HEK293 (cell line): ENCODE measurements at regions not wholly inside any gene's neighbourhood (a gene's known extent, or its start where the extent isn't known, plus 50 kb on each side); places are given as distances from the start of the nearest gene placed in this dataset.
"Not testable (repeated sequence)": the region's sequence is repeated elsewhere in the genome, so short reads cannot be mapped to it uniquely, and the experiment has no call there.

Source experiments
- CTCF ChIA-PET: fragments of 350-600 bp; formaldehyde crosslinking; extraction: SDS; loops from one replicate; lab custom pipeline; 2021; ENCODE audit warnings: antibody characterized with exemption; lab: Yijun Ruan, JAX
- POLR2A ChIA-PET: fragments of 300-600 bp; formaldehyde crosslinking; extraction: SDS; loops from one replicate; lab custom pipeline; 2020; ENCODE audit warnings: antibody characterized with exemption, inconsistent platforms; lab: Yijun Ruan, JAX
- H3K27ac ChIP-seq: fragments of 200-500 bp; sonication (Bioruptor generic); 2 replicates; pipeline ENCODE4 v1.5.1; 2014; ENCODE audit warnings: low read depth, low read length, control low read depth, inconsistent platforms; ENCODE audit errors: extremely low read depth
- H3K36me3 ChIP-seq, 2 experiments: fragments of 200-500 bp in 1 of 2; sonication (Bioruptor generic) in 1 of 2; 1 replicate in 1 of 2; 2 replicates in 1 of 2; pipeline ENCODE4 v1.5.1; 2014 to 2017; ENCODE audit warnings: inconsistent platforms in 2 of 2, low read length in 2 of 2; ENCODE audit not compliant: control insufficient read depth in 2 of 2, insufficient read depth in 1 of 2
- H3K4me1 ChIP-seq: fragments of 200-500 bp; sonication (Bioruptor generic); 2 replicates; pipeline ENCODE4 v1.5.1; 2014; ENCODE audit warnings: mild to moderate bottlenecking, low read length, inconsistent platforms; ENCODE audit not compliant: control insufficient read depth, insufficient read depth
- H3K4me3 ChIP-seq: 2 replicates; pipeline ENCODE4 v1.5.1; 2011; ENCODE audit warnings: low read depth, mild to moderate bottlenecking, control low read depth, low read length, moderate library complexity
- H3K9me3 ChIP-seq: fragments of 200-500 bp; sonication (Bioruptor generic); 2 replicates; pipeline ENCODE4 v1.5.1; 2014; ENCODE audit warnings: low read depth, low read length, inconsistent platforms; ENCODE audit not compliant: control insufficient read depth, insufficient read depth
- GLIS1 ChIP-seq: fragments of 450-650 bp; formaldehyde crosslinking; IDR thresholded peaks from 2 replicates; pipeline ENCODE4 v1.5.1; 2016; ENCODE audit warnings: missing biosample characterization, missing genetic modification characterization
- KLF1 ChIP-seq: fragments of 450-650 bp; formaldehyde crosslinking; IDR thresholded peaks from 2 replicates; pipeline ENCODE4 v1.5.1; 2016; ENCODE audit warnings: missing biosample characterization, missing genetic modification characterization
- ZBTB8A ChIP-seq: fragments of 450-650 bp; formaldehyde crosslinking; IDR thresholded peaks from 2 replicates; pipeline ENCODE4 v1.5.1; 2016; ENCODE audit warnings: missing biosample characterization, missing genetic modification characterization
- ZFP69B ChIP-seq: fragments of 450-650 bp; formaldehyde crosslinking; IDR thresholded peaks from 2 replicates; pipeline ENCODE4 v1.5.1; 2016; ENCODE audit warnings: missing biosample characterization, missing genetic modification characterization
- TF ChIP-seq, protein P1 (sequence below): fragments of 450-650 bp; formaldehyde crosslinking; IDR thresholded peaks from 2 replicates; pipeline ENCODE4 v1.5.1; 2016; ENCODE audit warnings: missing biosample characterization, missing genetic modification characterization

- CTCF ChIA-PET, H3K4me1 ChIP-seq, POLR2A ChIA-PET, H3K36me3 ChIP-seq, H3K27ac ChIP-seq, H3K9me3 ChIP-seq, H3K4me3 ChIP-seq: not testable (repeated sequence)
- TF ChIP-seq ZFP69B, result peak; percentile 95
- peak; percentile 81 for TF ChIP-seq KLF1 (tag by site-specific recombination)
- TF ChIP-seq, protein P1, sequence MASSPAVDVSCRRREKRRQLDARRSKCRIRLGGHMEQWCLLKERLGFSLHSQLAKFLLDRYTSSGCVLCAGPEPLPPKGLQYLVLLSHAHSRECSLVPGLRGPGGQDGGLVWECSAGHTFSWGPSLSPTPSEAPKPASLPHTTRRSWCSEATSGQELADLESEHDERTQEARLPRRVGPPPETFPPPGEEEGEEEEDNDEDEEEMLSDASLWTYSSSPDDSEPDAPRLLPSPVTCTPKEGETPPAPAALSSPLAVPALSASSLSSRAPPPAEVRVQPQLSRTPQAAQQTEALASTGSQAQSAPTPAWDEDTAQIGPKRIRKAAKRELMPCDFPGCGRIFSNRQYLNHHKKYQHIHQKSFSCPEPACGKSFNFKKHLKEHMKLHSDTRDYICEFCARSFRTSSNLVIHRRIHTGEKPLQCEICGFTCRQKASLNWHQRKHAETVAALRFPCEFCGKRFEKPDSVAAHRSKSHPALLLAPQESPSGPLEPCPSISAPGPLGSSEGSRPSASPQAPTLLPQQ, result peak; percentile 96
- TF ChIP-seq GLIS1 (tag by site-specific recombination), result peak; percentile 47; the same call in 1 of the 2 replicates
- peak; percentile 42; the same call in 1 of the 2 replicates for TF ChIP-seq ZBTB8A (tag by site-specific recombination)
Observed at GRCh38 chr12:39669539-39669938, 49.9 kb upstream of the ABCD2 start.
